Keratinocyte (primary cell): ENCODE measurements at regions not wholly inside any gene's neighbourhood (a gene's known extent, or its start where the extent isn't known, plus 50 kb on each side); places are given as distances from the start of the nearest gene placed in this dataset.

ENCODE experiments used
- DNase-seq: peaks from one replicate; pipeline ENCODE4 v3.0.0-alpha.2; 2011; ENCODE audit warnings: low read depth, missing footprints, low spot score
- FAIRE-seq: peaks from 2 replicates; lab custom pipeline; 2011; peaks lifted over from hg19 to GRCh38; lab: Jason Lieb, UNC
- H2AFZ ChIP-seq: 2 replicates; pipeline ENCODE4 v1.6.0; 2012; ENCODE audit warnings: low read length, control low read depth, inconsistent platforms; ENCODE audit not compliant: control insufficient read depth
- H3K27ac ChIP-seq: 2 replicates; pipeline ENCODE4 v1.5.1; 2011; ENCODE audit warnings: low read length; ENCODE audit not compliant: control insufficient read depth, insufficient read depth
- H3K27me3 ChIP-seq: 3 replicates; pipeline ENCODE4 v1.6.0; 2011; ENCODE audit warnings: low read length; ENCODE audit not compliant: control insufficient read depth, insufficient read depth; ENCODE audit errors: extremely low read depth
- H3K36me3 ChIP-seq, 2 experiments: 2 replicates in 1 of 2; 3 replicates in 1 of 2; pipeline ENCODE4 v1.5.1; 2011; ENCODE audit warnings: low read length in 2 of 2, mild to moderate bottlenecking in 1 of 2; ENCODE audit not compliant: control insufficient read depth in 2 of 2, insufficient read depth in 2 of 2; ENCODE audit errors: extremely low read depth in 1 of 2
- H3K4me1 ChIP-seq: 3 replicates; pipeline ENCODE4 v1.5.1; 2011; ENCODE audit warnings: low read length; ENCODE audit not compliant: control insufficient read depth, insufficient read depth; ENCODE audit errors: extremely low read depth
- H3K4me2 ChIP-seq: 3 replicates; pipeline ENCODE4 v1.6.0; 2011; ENCODE audit warnings: low read depth, low read length; ENCODE audit not compliant: control insufficient read depth, insufficient read depth; ENCODE audit errors: extremely low read depth
- H3K4me3 ChIP-seq, 3 experiments: fragments of 200-600 bp in 1 of 3; sonication (generic) in 1 of 3; 2 replicates in 2 of 3; 3 replicates in 1 of 3; pipeline ENCODE4 v1.5.1; 2011 to 2016; ENCODE audit warnings: low read length in 3 of 3, mild to moderate bottlenecking in 3 of 3, control low read depth in 2 of 3, inconsistent platforms in 1 of 3, low read depth in 1 of 3, mixed read lengths in 1 of 3, mixed run types in 1 of 3, moderate library complexity in 1 of 3; ENCODE audit not compliant: control insufficient read depth in 2 of 3, insufficient read depth in 2 of 3; ENCODE audit errors: extremely low read depth in 1 of 3
- H3K79me2 ChIP-seq: 2 replicates; pipeline ENCODE4 v1.6.0; 2012; ENCODE audit warnings: low read length; ENCODE audit not compliant: control insufficient read depth, insufficient read depth
- H3K9ac ChIP-seq: 3 replicates; pipeline ENCODE4 v1.6.0; 2011; ENCODE audit warnings: low read length; ENCODE audit not compliant: control insufficient read depth, insufficient read depth; ENCODE audit errors: extremely low read depth
- H3K9me1 ChIP-seq: 3 replicates; pipeline ENCODE4 v1.6.0; 2011; ENCODE audit warnings: low read length; ENCODE audit not compliant: control insufficient read depth, insufficient read depth; ENCODE audit errors: extremely low read depth
- H3K9me3 ChIP-seq: 2 replicates; pipeline ENCODE4 v1.5.1; 2012; ENCODE audit warnings: low read depth, low read length; ENCODE audit not compliant: control insufficient read depth
- H4K20me1 ChIP-seq: 3 replicates; pipeline ENCODE4 v1.6.0; 2011; ENCODE audit warnings: low read length; ENCODE audit not compliant: control insufficient read depth, insufficient read depth; ENCODE audit errors: extremely low read depth
- EZH2 ChIP-seq: IDR thresholded peaks from one replicate; pipeline ENCODE4 v1.6.1; 2012; ENCODE audit warnings: inconsistent platforms, mild to moderate bottlenecking, low read length, moderate library complexity
- dilution Hi-C: fragments of 300-500 bp; cut with MboI; formaldehyde crosslinking; loops from one replicate; pipeline ENCODE4 v1.7.0; 2020; ENCODE audit warnings: low sequenced_read_pairs; ENCODE audit not compliant: extremely low pct_ligation_motif_present
- TF ChIP-seq, protein P1 (sequence below), 3 experiments: IDR thresholded peaks in 1 of 3; conservative IDR thresholded peaks in 1 of 3; optimal IDR thresholded peaks in 1 of 3; 2 replicates in 2 of 3; 3 replicates in 1 of 3; pipeline versions ENCODE3 to v1.5.1; 2011; ENCODE audit warnings: low read length in 3 of 3, mild to moderate bottlenecking in 3 of 3, moderate library complexity in 2 of 3, control low read depth in 1 of 3, inconsistent platforms in 1 of 3; ENCODE audit not compliant: insufficient read depth in 2 of 3; ENCODE audit errors: extremely low read depth in 1 of 3

DNA sequence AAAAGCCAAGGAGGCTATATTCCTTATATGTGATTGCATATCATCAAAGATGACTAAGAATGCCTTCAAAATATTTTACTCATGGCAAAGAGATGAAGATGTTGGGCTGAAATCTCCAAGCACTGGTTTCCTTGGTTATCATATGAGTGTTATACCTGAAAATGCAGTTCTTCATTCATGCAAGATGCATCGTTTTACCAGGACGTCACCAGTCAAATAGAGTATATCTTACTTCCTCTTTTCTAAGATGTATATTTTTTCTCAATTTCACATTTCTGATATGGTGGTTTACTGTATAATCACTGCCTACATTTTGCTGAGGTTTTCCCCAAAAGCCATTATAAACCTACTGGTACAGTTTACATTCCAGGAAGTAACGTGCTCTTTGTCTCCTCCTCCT, 1085.7 kb downstream of the NCAM2 start:
- TF ChIP-seq, protein P1, sequence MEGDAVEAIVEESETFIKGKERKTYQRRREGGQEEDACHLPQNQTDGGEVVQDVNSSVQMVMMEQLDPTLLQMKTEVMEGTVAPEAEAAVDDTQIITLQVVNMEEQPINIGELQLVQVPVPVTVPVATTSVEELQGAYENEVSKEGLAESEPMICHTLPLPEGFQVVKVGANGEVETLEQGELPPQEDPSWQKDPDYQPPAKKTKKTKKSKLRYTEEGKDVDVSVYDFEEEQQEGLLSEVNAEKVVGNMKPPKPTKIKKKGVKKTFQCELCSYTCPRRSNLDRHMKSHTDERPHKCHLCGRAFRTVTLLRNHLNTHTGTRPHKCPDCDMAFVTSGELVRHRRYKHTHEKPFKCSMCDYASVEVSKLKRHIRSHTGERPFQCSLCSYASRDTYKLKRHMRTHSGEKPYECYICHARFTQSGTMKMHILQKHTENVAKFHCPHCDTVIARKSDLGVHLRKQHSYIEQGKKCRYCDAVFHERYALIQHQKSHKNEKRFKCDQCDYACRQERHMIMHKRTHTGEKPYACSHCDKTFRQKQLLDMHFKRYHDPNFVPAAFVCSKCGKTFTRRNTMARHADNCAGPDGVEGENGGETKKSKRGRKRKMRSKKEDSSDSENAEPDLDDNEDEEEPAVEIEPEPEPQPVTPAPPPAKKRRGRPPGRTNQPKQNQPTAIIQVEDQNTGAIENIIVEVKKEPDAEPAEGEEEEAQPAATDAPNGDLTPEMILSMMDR (optimal IDR thresholded peaks at IDR 0.05 in 1 of 3, IDR thresholded peaks at IDR 0.05 in 1 of 3, conservative IDR thresholded peaks at IDR 0.05 in 1 of 3; ENCODE audit: extremely low read depth in 1 of 3, insufficient read depth in 2 of 3, low read length in 3 of 3), result no peak
- no peak for TF ChIP-seq EZH2
- dilution Hi-C loops, result no loop called here
- Histone ChIP-seq H3K27me3 (no peaks in the 10 kb centered on the region), H3K9me1 (no peaks in the 10 kb centered on the region), H3K9ac (no peak overlapping the region), H3K4me2 (no peak overlapping the region), H2AFZ (no peak overlapping the region), H3K36me3 (no peaks in the 10 kb centered on the region), H3K4me3 (no peak overlapping the region), H3K9me3 (no peaks in the 10 kb centered on the region), H4K20me1 (no peaks in the 10 kb centered on the region), H3K27ac (no peak overlapping the region), H3K79me2 (no peaks in the 10 kb centered on the region), H3K4me1 (no peaks in the 10 kb centered on the region)
- FAIRE-seq (no peak), DNase-seq (no peak)

DNA sequence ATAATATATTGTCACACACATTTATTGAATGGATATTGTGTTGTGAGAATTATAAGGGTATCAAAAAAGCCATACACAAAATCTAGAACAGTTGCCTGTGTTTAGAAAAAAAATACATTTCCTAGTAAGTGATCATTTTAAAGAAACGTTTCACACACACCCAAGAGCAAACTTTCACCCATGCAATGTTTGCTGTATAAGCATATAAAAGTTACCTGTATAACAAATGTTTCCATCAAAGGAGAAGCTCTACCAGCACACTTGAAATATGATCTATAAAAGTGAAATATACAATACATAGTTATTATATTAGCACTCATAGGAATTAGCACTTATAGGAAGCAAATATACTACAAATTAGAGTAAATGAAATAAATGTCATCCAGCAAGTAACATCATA, 1098.1 kb downstream of the NCAM2 start:
- Histone ChIP-seq H3K27me3 (no peaks in the 10 kb centered on the region), H3K4me3 (no peak overlapping the region), H3K9me1 (no peaks in the 10 kb centered on the region), H3K4me1 (no peaks in the 10 kb centered on the region), H3K36me3 (no peaks in the 10 kb centered on the region), H3K4me2 (no peak overlapping the region), H3K27ac (no peak overlapping the region), H3K9me3 (no peaks in the 10 kb centered on the region), H4K20me1 (no peaks in the 10 kb centered on the region), H3K9ac (no peak overlapping the region), H2AFZ (no peak overlapping the region), H3K79me2 (no peaks in the 10 kb centered on the region)
- FAIRE-seq, result no peak
- no peak for TF ChIP-seq EZH2
- TF ChIP-seq, protein P1 (optimal IDR thresholded peaks at IDR 0.05 in 1 of 3, IDR thresholded peaks at IDR 0.05 in 1 of 3, conservative IDR thresholded peaks at IDR 0.05 in 1 of 3; ENCODE audit: extremely low read depth in 1 of 3, insufficient read depth in 2 of 3, low read length in 3 of 3), result no peak
- DNase-seq, result no peak
- dilution Hi-C loops, result no loop called here
